ENCODE measurements at regions not wholly inside any gene's neighbourhood (a gene's known extent, or its start where the extent isn't known, plus 50 kb on each side); places are given as distances from the start of the nearest gene placed in this dataset.

- H3K27me3 ChIP-seq (ENCODE audit: control insufficient read depth, low read length), result no peaks in the 10 kb centered on the region
- H3K9me2 ChIP-seq (replicated peaks; ENCODE audit: control insufficient read depth, low read length), result no peaks in the 10 kb centered on the region
- no peaks in the 10 kb centered on the region for H3F3A ChIP-seq (ENCODE audit: control insufficient read depth, insufficient read depth)
- H3K27ac ChIP-seq (ENCODE audit: low read depth, low read length), result no peak overlapping the region
- no peaks in the 10 kb centered on the region for H3K79me2 ChIP-seq (ENCODE audit: control insufficient read depth, low read length)
- no peaks in the 10 kb centered on the region for H3K4me1 ChIP-seq (ENCODE audit: control insufficient read depth, low read length)
- peaks cover 40% of the 10 kb centered on the region for H3K9me3 ChIP-seq (ENCODE audit: control insufficient read depth, insufficient read depth, low read length)
- no peak for TF ChIP-seq CTCF (IDR thresholded peaks at IDR 0.05; ENCODE audit: low read depth, low read length, poor library complexity, severe bottlenecking)
- no peak for TF ChIP-seq EZH2phosphoT487 (IDR thresholded peaks at IDR 0.05; ENCODE audit: borderline replicate concordance, low read length)
- no peak overlapping the region for H3K4me3 ChIP-seq (ENCODE audit: low read length)
- no peak overlapping the region for H3K4me2 ChIP-seq (ENCODE audit: low read length)
- H3K36me3 ChIP-seq (ENCODE audit: control insufficient read depth, low read length), result no peaks in the 10 kb centered on the region
- H4K20me1 ChIP-seq (ENCODE audit: control insufficient read depth, insufficient read depth, low read depth, low read length), result no peaks in the 10 kb centered on the region
Observed at GRCh38 chr4:81528979-81529378, 57.3 kb upstream of the RASGEF1B start.

GRCh38 chr4:81528200-81528599, 56.5 kb upstream of the RASGEF1B start:
- Histone ChIP-seq H4K20me1 (ENCODE audit: control insufficient read depth, insufficient read depth, low read depth, low read length) (no peaks in the 10 kb centered on the region), H3K27me3 (ENCODE audit: control insufficient read depth, low read length) (no peaks in the 10 kb centered on the region), H3K9me3 (ENCODE audit: control insufficient read depth, insufficient read depth, low read length) (peaks cover 38% of the 10 kb centered on the region), H3F3A (ENCODE audit: control insufficient read depth, insufficient read depth) (no peaks in the 10 kb centered on the region), H3K9me2 (replicated peaks; ENCODE audit: control insufficient read depth, low read length) (no peaks in the 10 kb centered on the region), H3K4me2 (ENCODE audit: low read length) (no peak overlapping the region), H3K79me2 (ENCODE audit: control insufficient read depth, low read length) (no peaks in the 10 kb centered on the region), H3K4me3 (ENCODE audit: low read length) (no peak overlapping the region), H3K4me1 (ENCODE audit: control insufficient read depth, low read length) (0 out of 2 replicates have a peak, but pooled peaks cover 2% of the 10 kb centered on the region), H3K27ac (ENCODE audit: low read depth, low read length) (no peak overlapping the region), H3K36me3 (ENCODE audit: control insufficient read depth, low read length) (no peaks in the 10 kb centered on the region)
- TF ChIP-seq EZH2phosphoT487 (IDR thresholded peaks at IDR 0.05; ENCODE audit: borderline replicate concordance, low read length), result no peak
- no peak for TF ChIP-seq CTCF (IDR thresholded peaks at IDR 0.05; ENCODE audit: low read depth, low read length, poor library complexity, severe bottlenecking)

GRCh38 chr4:81527709-81528108, 56.0 kb upstream of the RASGEF1B start:
- no peaks in the 10 kb centered on the region for H4K20me1 ChIP-seq (ENCODE audit: control insufficient read depth, insufficient read depth, low read depth, low read length)
- H3K4me1 ChIP-seq (ENCODE audit: control insufficient read depth, low read length), result 0 out of 2 replicates have a peak, but pooled peaks cover 2% of the 10 kb centered on the region
- H3K4me2 ChIP-seq (ENCODE audit: low read length), result no peak overlapping the region
- H3K4me3 ChIP-seq (ENCODE audit: low read length), result no peak overlapping the region
- H3F3A ChIP-seq (ENCODE audit: control insufficient read depth, insufficient read depth), result no peaks in the 10 kb centered on the region
- no peaks in the 10 kb centered on the region for H3K27me3 ChIP-seq (ENCODE audit: control insufficient read depth, low read length)
- TF ChIP-seq CTCF (IDR thresholded peaks at IDR 0.05; ENCODE audit: low read depth, low read length, poor library complexity, severe bottlenecking), result no peak
- TF ChIP-seq EZH2phosphoT487 (IDR thresholded peaks at IDR 0.05; ENCODE audit: borderline replicate concordance, low read length), result no peak
- peaks cover 35% of the 10 kb centered on the region for H3K9me3 ChIP-seq (ENCODE audit: control insufficient read depth, insufficient read depth, low read length)
- no peaks in the 10 kb centered on the region for H3K9me2 ChIP-seq (replicated peaks; ENCODE audit: control insufficient read depth, low read length)
- no peak overlapping the region for H3K27ac ChIP-seq (ENCODE audit: low read depth, low read length)
- H3K36me3 ChIP-seq (ENCODE audit: control insufficient read depth, low read length), result no peaks in the 10 kb centered on the region
- no peaks in the 10 kb centered on the region for H3K79me2 ChIP-seq (ENCODE audit: control insufficient read depth, low read length)

All from DOHH2 (cell line).